IMR-90 (cell line): ENCODE measurements at regions not wholly inside any gene's neighbourhood (a gene's known extent, or its start where the extent isn't known, plus 50 kb on each side); places are given as distances from the start of the nearest gene placed in this dataset.

Source experiments
- ATAC-seq: fragments of 200-7000 bp; cut with Tn5 transposase; 2 replicates; pipeline ENCODE4 v1.9.1; 2020; ENCODE audit warnings: low read depth, mild to moderate bottlenecking, moderate library complexity
- BruUV-seq: library from RNA; stranded (reverse); fragments of 400-500 nt; replicated peaks from 2 replicates; lab custom pipeline; 2021; lab: Mats Ljungman, UMichigan
- CTCF ChIA-PET: fragments of 300-600 bp; formaldehyde crosslinking; extraction: SDS; loops from one replicate; lab custom pipeline; 2021; ENCODE audit warnings: antibody characterized with exemption; lab: Yijun Ruan, JAX
- POLR2A ChIA-PET: fragments of 300-600 bp; sonication (Branson Sonifier 250); formaldehyde crosslinking; loops from one replicate; lab custom pipeline; 2022; ENCODE audit warnings: antibody characterized with exemption; ENCODE audit not compliant: unreplicated experiment; lab: Charles Lee
- DNase-seq: peaks from one replicate; pipeline ENCODE4 v3.0.0; 2013
- H2AFZ ChIP-seq: replicated peaks from 2 replicates; pipeline ENCODE3; 2013; ENCODE audit warnings: low read length, mild to moderate bottlenecking; ENCODE audit not compliant: poor library complexity
- H2AK5ac ChIP-seq: 2 replicates; pipeline ENCODE4 v1.6.1; 2013; ENCODE audit warnings: low read depth, low read length, inconsistent platforms
- H2AK9ac ChIP-seq: replicated peaks from 2 replicates; pipeline ENCODE3; 2013; ENCODE audit warnings: mild to moderate bottlenecking, low read depth, low read length, moderate library complexity; ENCODE audit not compliant: poor library complexity
- H2BK120ac ChIP-seq: 2 replicates; pipeline ENCODE4 v1.6.1; 2013; ENCODE audit warnings: low read depth, low read length, inconsistent platforms
- H2BK15ac ChIP-seq: 3 replicates; pipeline ENCODE4 v1.6.1; 2013; ENCODE audit warnings: low read depth, low read length, inconsistent platforms
- H2BK20ac ChIP-seq: 2 replicates; pipeline ENCODE4 v1.6.1; 2013; ENCODE audit warnings: low read depth, mild to moderate bottlenecking, inconsistent platforms, low read length, moderate library complexity
- H2BK5ac ChIP-seq: 2 replicates; pipeline ENCODE4 v1.6.1; 2013; ENCODE audit warnings: mild to moderate bottlenecking, low read depth, low read length, inconsistent platforms; ENCODE audit not compliant: poor library complexity, severe bottlenecking
- H3K14ac ChIP-seq: replicated peaks from 2 replicates; pipeline ENCODE4 v1.6.1; 2013; ENCODE audit warnings: low read depth, low read length, inconsistent platforms
- H3K18ac ChIP-seq: 2 replicates; pipeline ENCODE4 v1.6.1; 2013; ENCODE audit warnings: low read depth, low read length, control low read depth
- H3K23ac ChIP-seq: 2 replicates; pipeline ENCODE4 v1.6.1; 2013; ENCODE audit warnings: low read depth, low read length, inconsistent platforms
- H3K27ac ChIP-seq: 2 replicates; pipeline ENCODE4 v1.5.1; 2013; ENCODE audit warnings: mild to moderate bottlenecking, control low read depth, low read length; ENCODE audit not compliant: insufficient read depth
- H3K27me3 ChIP-seq: 2 replicates; pipeline ENCODE4 v1.6.1; 2013; ENCODE audit warnings: low read length; ENCODE audit not compliant: control insufficient read depth, insufficient read depth
- H3K36me3 ChIP-seq: 2 replicates; pipeline ENCODE4 v1.6.1; 2013; ENCODE audit warnings: low read length, mixed read lengths; ENCODE audit not compliant: control insufficient read depth, insufficient read depth
- H3K4ac ChIP-seq: 2 replicates; pipeline ENCODE4 v1.6.1; 2013; ENCODE audit warnings: low read depth, low read length, inconsistent platforms
- H3K4me1 ChIP-seq: 2 replicates; pipeline ENCODE4 v1.6.1; 2013; ENCODE audit warnings: low read length, mixed read lengths; ENCODE audit not compliant: control insufficient read depth, insufficient read depth
- H3K4me2 ChIP-seq: 2 replicates; pipeline ENCODE4 v1.6.1; 2013; ENCODE audit warnings: low read depth, mild to moderate bottlenecking, control low read depth, low read length, moderate library complexity
- H3K4me3 ChIP-seq: 2 replicates; pipeline ENCODE4 v1.5.1; 2013; ENCODE audit warnings: low read depth, mild to moderate bottlenecking, control low read depth, low read length, moderate library complexity; ENCODE audit not compliant: insufficient read depth
- H3K56ac ChIP-seq: 2 replicates; pipeline ENCODE4 v1.6.1; 2013; ENCODE audit warnings: low read length, inconsistent platforms; ENCODE audit not compliant: insufficient read depth; ENCODE audit errors: extremely low read depth
- H3K79me1 ChIP-seq, 2 experiments: 2 replicates each; pipeline ENCODE4 v1.6.1; 2013; ENCODE audit warnings: low read length in 2 of 2, inconsistent platforms in 1 of 2, low read depth in 1 of 2
- H3K9ac ChIP-seq: 2 replicates; pipeline ENCODE4 v1.6.1; 2013; ENCODE audit warnings: low read depth, low read length, control low read depth
- H3K9me1 ChIP-seq: 2 replicates; pipeline ENCODE4 v1.6.1; 2013; ENCODE audit warnings: low read length, inconsistent platforms; ENCODE audit not compliant: insufficient read depth
- H3K9me3 ChIP-seq: 2 replicates; pipeline ENCODE4 v1.6.1; 2013; ENCODE audit warnings: low read length; ENCODE audit not compliant: control insufficient read depth, insufficient read depth
- H4K20me1 ChIP-seq: 2 replicates; pipeline ENCODE4 v1.6.1; 2013; ENCODE audit warnings: low read length, inconsistent platforms; ENCODE audit not compliant: insufficient read depth
- H4K5ac ChIP-seq: 2 replicates; pipeline ENCODE4 v1.6.1; 2013; ENCODE audit warnings: mild to moderate bottlenecking, low read depth, low read length, control low read depth
- H4K8ac ChIP-seq, 2 experiments: 2 replicates each; pipeline ENCODE4 v1.6.1; 2013; ENCODE audit warnings: low read depth in 2 of 2, low read length in 2 of 2, control low read depth in 1 of 2, inconsistent platforms in 1 of 2
- H4K91ac ChIP-seq: 2 replicates; pipeline ENCODE4 v1.6.1; 2013; ENCODE audit warnings: low read depth, low read length, inconsistent platforms; ENCODE audit not compliant: insufficient read depth
- BHLHE40 ChIP-seq: fragments of 150-350 bp; IDR thresholded peaks from 2 replicates; pipeline ENCODE4 v1.6.1; 2016; ENCODE audit warnings: mild to moderate bottlenecking, low read depth, low read length
- CEBPB ChIP-seq: IDR thresholded peaks from 2 replicates; pipeline ENCODE4 v1.6.1; 2012; ENCODE audit warnings: low read depth, low read length, improper control_type of control experiment
- CHD1 ChIP-seq: IDR thresholded peaks from 2 replicates; pipeline ENCODE4 v1.6.1; 2012; ENCODE audit warnings: low read depth, low read length, improper control_type of control experiment
- CTCF ChIP-seq: conservative IDR thresholded peaks from 2 replicates; pipeline ENCODE4 v1.5.1; 2012; ENCODE audit warnings: mild to moderate bottlenecking, low read depth, low read length, improper control_type of control experiment
- ELK1 ChIP-seq: fragments of 150-350 bp; IDR thresholded peaks from 2 replicates; pipeline ENCODE4 v1.6.1; 2016; ENCODE audit warnings: low read depth, mild to moderate bottlenecking, low read length, moderate library complexity, borderline replicate concordance
- FOS ChIP-seq: fragments of 150-350 bp; IDR thresholded peaks from 2 replicates; pipeline ENCODE4 v1.6.1; 2016; ENCODE audit warnings: low read depth, low read length
- MAFK ChIP-seq: IDR thresholded peaks from 2 replicates; pipeline ENCODE4 v1.6.1; 2012; ENCODE audit warnings: low read depth, low read length, improper control_type of control experiment
- MAZ ChIP-seq: IDR thresholded peaks from 2 replicates; pipeline ENCODE4 v1.6.1; 2012; ENCODE audit warnings: low read depth, mild to moderate bottlenecking, low read length, improper control_type of control experiment, moderate library complexity, borderline replicate concordance
- MXI1 ChIP-seq: IDR thresholded peaks from 2 replicates; pipeline ENCODE4 v1.6.1; 2012; ENCODE audit warnings: low read depth, mild to moderate bottlenecking, low read length, moderate library complexity, borderline replicate concordance
- POLR2A ChIP-seq: IDR thresholded peaks from 2 replicates; pipeline ENCODE4 v1.6.1; 2012; ENCODE audit warnings: mild to moderate bottlenecking, low read depth, low read length
- RCOR1 ChIP-seq: IDR thresholded peaks from 2 replicates; pipeline ENCODE4 v1.6.1; 2012; ENCODE audit warnings: mild to moderate bottlenecking, low read length, improper control_type of control experiment; ENCODE audit not compliant: insufficient replicate concordance
- RFX5 ChIP-seq: IDR thresholded peaks from 2 replicates; pipeline ENCODE4 v1.8.0; 2012; ENCODE audit warnings: low read depth, mild to moderate bottlenecking, low read length, moderate library complexity
- SMC3 ChIP-seq: fragments of 150-350 bp; IDR thresholded peaks from 2 replicates; pipeline ENCODE4 v1.6.1; 2016; ENCODE audit warnings: low read depth, mild to moderate bottlenecking, antibody characterized with exemption, low read length, moderate library complexity
- USF2 ChIP-seq: fragments of 150-350 bp; IDR thresholded peaks from 2 replicates; pipeline ENCODE4 v1.6.1; 2017; ENCODE audit warnings: mild to moderate bottlenecking, antibody characterized with exemption, low read length, low read depth
- WGBS, 2 experiments: methylation state at CpG; one replicate each; pipeline versions ENCODE4 v1.1.5 to v1.1.7; 2013; ENCODE audit warnings: missing lambda C conversion rate in 2 of 2; ENCODE audit not compliant: insufficient read length in 1 of 2; ENCODE audit errors: extremely low coverage in 2 of 2; 5-methylcytosine and 5-hydroxymethylcytosine counted together
- dilution Hi-C: fragments of 300-500 bp; cut with HindIII; formaldehyde crosslinking; loops from one replicate; pipeline ENCODE4 v1.14.3; 2018; ENCODE audit warnings: low sequenced_read_pairs; ENCODE audit not compliant: unreplicated experiment
- in situ Hi-C: fragments of 300-500 bp; cut with MboI; formaldehyde crosslinking; loops from 3 replicates; pipeline ENCODE4 v1.14.3; 2019; ENCODE audit warnings: low sequenced_read_pairs, inconsistent platforms, mixed read lengths
- intact Hi-C: fragments of 100-400 bp; cut with micrococcal nuclease; formaldehyde crosslinking; loops from 2 replicates; pipeline ENCODE4 v1.10.0; 2022

- no peak overlapping the region for H3K4me3 ChIP-seq
- H3K27me3 ChIP-seq = no peaks in the 10 kb centered on the region
- no peak overlapping the region for H2AK9ac ChIP-seq
- H3K4ac ChIP-seq = no peak overlapping the region
- H4K8ac ChIP-seq = no peak overlapping the region
- H3K14ac ChIP-seq = no peak overlapping the region
- ChIA-PET POLR2A (no interaction called here), CTCF (no interaction called here)
- peaks cover 7% of the 10 kb centered on the region; the same call in 1 of the 2 replicates for H3K9me3 ChIP-seq
- dilution Hi-C loops (no loop called here), in situ Hi-C loops (no loop called here), intact Hi-C loops (no loop called here)
- no peaks in the 10 kb centered on the region for H3K4me1 ChIP-seq
- no CpG with 5 or more reads among the region's 2 CpGs for WGBS, 2 experiments
- H4K5ac ChIP-seq = no peak overlapping the region
- no peaks in the 10 kb centered on the region for H3K36me3 ChIP-seq
- no peak overlapping the region for H2BK120ac ChIP-seq
- no peak overlapping the region for H2BK20ac ChIP-seq
- H2AK5ac ChIP-seq = no peak overlapping the region
- no peak overlapping the region for H3K27ac ChIP-seq
- no peak overlapping the region for H3K18ac ChIP-seq
- H3K9me1 ChIP-seq = no peaks in the 10 kb centered on the region
- no TSS peak for BruUV-seq
- H2BK15ac ChIP-seq = no peak overlapping the region
- no peak overlapping the region for H3K23ac ChIP-seq
- no peak overlapping the region for H2AFZ ChIP-seq
- H4K20me1 ChIP-seq = no peaks in the 10 kb centered on the region
- DNase-seq (no peak), ATAC-seq (no peak)
- no peak overlapping the region for H3K9ac ChIP-seq
- H2BK5ac ChIP-seq = no peak overlapping the region
- no peak for TF ChIP-seq CHD1
- no peak for TF ChIP-seq FOS
- TF ChIP-seq MAFK = no peak
- no peak for TF ChIP-seq CEBPB
- no peak for TF ChIP-seq CTCF
- TF ChIP-seq POLR2A = no peak
- TF ChIP-seq RCOR1 = no peak
- TF ChIP-seq MAZ = no peak
- no peak for TF ChIP-seq SMC3
- TF ChIP-seq BHLHE40 = no peak
- TF ChIP-seq MXI1 = no peak
- TF ChIP-seq RFX5 = no peak
- TF ChIP-seq USF2 = no peak
- TF ChIP-seq ELK1 = no peak
- H3K79me1 ChIP-seq = no peaks in the 10 kb centered on the region
- no peak overlapping the region for H3K56ac ChIP-seq
- no peak overlapping the region for H4K91ac ChIP-seq
- H3K4me2 ChIP-seq = no peak overlapping the region
Measured at GRCh38 chr2:193891023-193891422, 1696.3 kb upstream of the TMEFF2 start.
